ENCODE measurements at regions not wholly inside any gene's neighbourhood (a gene's known extent, or its start where the extent isn't known, plus 50 kb on each side); places are given as distances from the start of the nearest gene placed in this dataset.

DNA sequence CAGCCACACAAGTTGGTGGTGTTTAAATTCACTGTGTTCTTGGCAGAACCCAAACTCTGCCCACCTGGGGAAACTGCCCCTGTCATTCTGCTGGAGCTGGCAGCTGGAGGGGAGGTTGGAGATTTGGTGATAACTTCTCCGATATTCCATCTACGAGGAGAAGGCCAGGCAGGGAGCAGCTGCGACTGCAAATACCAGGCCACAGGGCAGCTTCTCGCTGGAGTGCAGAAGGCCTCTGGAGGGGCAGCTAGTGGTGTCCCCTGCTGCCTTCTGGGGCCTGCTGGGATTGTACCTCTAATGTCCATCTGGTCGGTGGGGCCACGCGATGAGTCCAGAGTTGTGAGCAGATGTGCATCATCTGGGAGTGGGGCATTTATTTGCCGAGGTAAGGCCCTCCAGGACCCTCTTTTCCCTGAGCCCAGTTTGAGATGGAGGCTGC is 98.9 kb downstream of the ACKR3 start:
- Mint-ChIP-seq H3K27ac (ENCODE audit: low read depth, unreplicated experiment) (no peak overlapping the region), H3K4me1 (ENCODE audit: insufficient read depth, unreplicated experiment) (peaks cover 13% of the 10 kb centered on the region)
- BruUV-seq (replicated peaks): no TSS peak

DNA sequence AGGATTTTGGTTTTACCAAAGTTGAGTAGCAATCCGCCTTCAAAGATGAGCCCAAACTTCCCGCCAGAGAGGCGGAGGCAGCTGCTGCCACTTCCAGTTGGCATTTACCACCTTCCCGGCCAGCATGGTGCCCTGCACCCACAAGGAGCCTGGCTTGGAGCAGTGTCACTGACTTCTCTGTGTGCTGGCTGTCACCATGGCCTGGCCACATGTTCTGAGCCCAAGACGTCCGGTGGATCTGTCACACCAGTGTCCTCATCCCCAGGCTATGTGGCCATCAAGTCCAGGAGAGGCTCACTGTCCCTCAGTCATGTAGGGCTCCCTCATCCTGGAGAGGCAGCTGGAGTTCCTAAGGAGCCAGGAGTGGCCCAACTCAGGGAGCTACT is 100.6 kb downstream of the ACKR3 start:
- Mint-ChIP-seq H3K27ac (ENCODE audit: low read depth, unreplicated experiment) (no peak overlapping the region), H3K4me1 (ENCODE audit: insufficient read depth, unreplicated experiment) (peaks cover 4% of the 10 kb centered on the region), H3K9me3 (ENCODE audit: unreplicated experiment) (peaks cover 8% of the 10 kb centered on the region), H3K27me3 (ENCODE audit: insufficient read depth, unreplicated experiment) (no peaks in the 10 kb centered on the region), H3K4me3 (ENCODE audit: unreplicated experiment) (no peak overlapping the region), H3K36me3 (ENCODE audit: insufficient read depth, unreplicated experiment) (no peaks in the 10 kb centered on the region)
- no peak for TF ChIP-seq CTCF (IDR thresholded peaks at IDR 0.05; ENCODE audit: unreplicated experiment)
- CTCF ChIA-PET: interaction anchor here (0.7 kb wide), 1 partner anchor 133 kb away, joined by 3 read pairs; no protein-coding TSS in a partner anchor
- intact Hi-C loops (cut with micrococcal nuclease): no loop called here
- no TSS peak for BruUV-seq (replicated peaks)
- POLR2A ChIA-PET: no interaction called here
- DNase-seq (ENCODE audit: unreplicated experiment): no peak

More for the DNA sequence above, 98.9 kb downstream of the ACKR3 start:
- Mint-ChIP-seq H3K27me3 (ENCODE audit: insufficient read depth, unreplicated experiment) (no peaks in the 10 kb centered on the region), H3K36me3 (ENCODE audit: insufficient read depth, unreplicated experiment) (no peaks in the 10 kb centered on the region), H3K9me3 (ENCODE audit: unreplicated experiment) (peaks cover 8% of the 10 kb centered on the region), H3K4me3 (ENCODE audit: unreplicated experiment) (no peak overlapping the region)
- no peak for DNase-seq (ENCODE audit: unreplicated experiment)
- ChIA-PET POLR2A (interaction anchor here (0.7 kb wide), 1 partner anchor 1162 kb away, joined by 3 read pairs; no protein-coding TSS in a partner anchor), CTCF (interaction anchor here (1.0 kb wide), 1 partner anchor 10 kb away, joined by 3 read pairs; no protein-coding TSS in a partner anchor)
- TF ChIP-seq CTCF (IDR thresholded peaks at IDR 0.05; ENCODE audit: unreplicated experiment): no peak
- intact Hi-C loops (cut with micrococcal nuclease): no loop called here

GRCh38 chr2:236671896-236672562 is 102.4 kb downstream of the ACKR3 start:
- Mint-ChIP-seq H3K27ac (ENCODE audit: low read depth, unreplicated experiment) (no peak overlapping the region), H3K4me1 (ENCODE audit: insufficient read depth, unreplicated experiment) (peaks cover 7% of the 10 kb centered on the region), H3K36me3 (ENCODE audit: insufficient read depth, unreplicated experiment) (no peaks in the 10 kb centered on the region), H3K27me3 (ENCODE audit: insufficient read depth, unreplicated experiment) (no peaks in the 10 kb centered on the region), H3K4me3 (ENCODE audit: unreplicated experiment) (no peak overlapping the region), H3K9me3 (ENCODE audit: unreplicated experiment) (no peaks in the 10 kb centered on the region)
- ChIA-PET CTCF (interaction anchor here (0.8 kb wide), 1 partner anchor 17 kb away, joined by 3 read pairs; no protein-coding TSS in a partner anchor), POLR2A (no interaction called here)
- no TSS peak for BruUV-seq (replicated peaks)
- DNase-seq (ENCODE audit: unreplicated experiment): no peak
- intact Hi-C loops (cut with micrococcal nuclease): no loop called here
- TF ChIP-seq CTCF (IDR thresholded peaks at IDR 0.05; ENCODE audit: unreplicated experiment): no peak

DNA sequence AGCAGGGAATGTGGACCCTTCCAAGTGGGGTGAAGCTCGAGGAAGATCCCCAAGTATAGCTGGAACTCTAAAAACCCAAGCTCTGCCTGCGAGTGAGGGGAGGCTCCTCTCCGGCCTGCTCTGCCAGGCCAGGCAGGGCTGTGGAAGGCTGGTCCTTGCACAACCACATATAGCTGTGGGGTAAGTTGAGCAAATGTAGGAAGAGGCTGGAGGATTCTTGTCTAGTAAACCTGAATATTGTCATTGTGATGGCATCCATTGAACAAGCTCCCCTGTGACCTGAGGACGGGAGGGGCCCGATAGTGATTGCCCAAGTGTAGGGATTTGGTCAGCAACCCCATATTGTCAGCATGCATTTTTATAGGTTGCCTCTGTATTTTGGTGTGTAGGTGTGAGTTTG is 103.0 kb downstream of the ACKR3 start:
- Mint-ChIP-seq H3K36me3 (ENCODE audit: insufficient read depth, unreplicated experiment) (no peaks in the 10 kb centered on the region), H3K27me3 (ENCODE audit: insufficient read depth, unreplicated experiment) (no peaks in the 10 kb centered on the region), H3K9me3 (ENCODE audit: unreplicated experiment) (no peaks in the 10 kb centered on the region), H3K4me1 (ENCODE audit: insufficient read depth, unreplicated experiment) (peaks cover 7% of the 10 kb centered on the region), H3K4me3 (ENCODE audit: unreplicated experiment) (no peak overlapping the region), H3K27ac (ENCODE audit: low read depth, unreplicated experiment) (no peak overlapping the region)
- DNase-seq (ENCODE audit: unreplicated experiment): no peak
- POLR2A ChIA-PET: no interaction called here
- intact Hi-C loops (cut with micrococcal nuclease): no loop called here
- no TSS peak for BruUV-seq (replicated peaks)
- TF ChIP-seq CTCF (IDR thresholded peaks at IDR 0.05; ENCODE audit: unreplicated experiment): no peak
- CTCF ChIA-PET: interaction anchor here (0.8 kb wide), 1 partner anchor 18 kb away, joined by 3 read pairs; no protein-coding TSS in a partner anchor

All from MCF 10A (cell line).